SK-N-SH (cell line): ENCODE measurements at regions not wholly inside any gene's neighbourhood (a gene's known extent, or its start where the extent isn't known, plus 50 kb on each side); places are given as distances from the start of the nearest gene placed in this dataset.

Experiments
- CTCF ChIA-PET: fragments of 300-600, 350-600 bp; formaldehyde crosslinking; extraction: SDS; loops from one replicate; lab custom pipeline; 2021; lab: Yijun Ruan, JAX
- POLR2A ChIA-PET: fragments of 350-600 bp; sonication (Branson Sonifier 250); formaldehyde crosslinking; extraction: SDS; loops from one replicate; lab custom pipeline; 2020; ENCODE audit warnings: antibody characterized with exemption, inconsistent platforms; lab: Yijun Ruan, JAX
- DNase-seq: peaks from one replicate; pipeline ENCODE4 v3.0.0; 2012
- H2AFZ ChIP-seq: fragments of 200-600 bp; sonication (generic); 2 replicates; pipeline ENCODE4 v1.8.1; 2016; ENCODE audit warnings: antibody characterized with exemption, mild to moderate bottlenecking, low read depth
- H3F3A ChIP-seq: fragments of 200-600 bp; sonication (generic); replicated peaks from 2 replicates; pipeline ENCODE3; 2016; ENCODE audit warnings: antibody characterized with exemption, mild to moderate bottlenecking; ENCODE audit not compliant: insufficient read depth
- H3K27ac ChIP-seq, 2 experiments: fragments of 200-500 bp in 1 of 2; fragments of 200-600 bp in 1 of 2; sonication (Bioruptor generic) in 1 of 2; sonication (generic), shearing (Covaris generic) in 1 of 2; 2 replicates each; pipeline versions ENCODE4 v1.5.1 to v1.6.1; 2014 to 2016; ENCODE audit warnings: low read depth in 2 of 2, inconsistent platforms in 1 of 2, low read length in 1 of 2, mild to moderate bottlenecking in 1 of 2, mixed read lengths in 1 of 2
- H3K27me3 ChIP-seq: fragments of 200-600 bp; sonication (generic), shearing (Covaris generic); 2 replicates; pipeline ENCODE4 v1.6.1; 2016; ENCODE audit warnings: mixed run types; ENCODE audit not compliant: insufficient read depth
- H3K36me3 ChIP-seq, 2 experiments: fragments of 200-500 bp in 1 of 2; fragments of 200-600 bp in 1 of 2; sonication (Bioruptor generic) in 1 of 2; sonication (generic) in 1 of 2; replicated peaks in 1 of 2; 2 replicates each; pipeline versions ENCODE3 to v1.5.1; 2014 to 2016; ENCODE audit warnings: low read length in 1 of 2, mild to moderate bottlenecking in 1 of 2; ENCODE audit not compliant: insufficient read depth in 2 of 2, control insufficient read depth in 1 of 2
- H3K4me1 ChIP-seq, 2 experiments: fragments of 200-500 bp in 1 of 2; fragments of 200-600 bp in 1 of 2; sonication (Bioruptor generic) in 1 of 2; sonication (generic), shearing (Covaris generic) in 1 of 2; 2 replicates each; pipeline versions ENCODE4 v1.5.1 to v1.6.1; 2014 to 2016; ENCODE audit warnings: low read depth in 1 of 2, low read length in 1 of 2, mixed run types in 1 of 2; ENCODE audit not compliant: insufficient read depth in 2 of 2, control insufficient read depth in 1 of 2
- H3K4me2 ChIP-seq: fragments of 200-600 bp; sonication (generic), shearing (Covaris generic); 2 replicates; pipeline ENCODE4 v1.6.1; 2017; ENCODE audit warnings: mixed run types
- H3K4me3 ChIP-seq, 2 experiments: fragments of 200-500 bp in 1 of 2; fragments of 200-600 bp in 1 of 2; sonication (Bioruptor generic) in 1 of 2; sonication (generic), shearing (Covaris generic) in 1 of 2; 2 replicates each; pipeline versions ENCODE4 v1.5.1 to v1.8.1; 2014 to 2016; ENCODE audit warnings: low read depth in 2 of 2, inconsistent platforms in 1 of 2, low read length in 1 of 2, mild to moderate bottlenecking in 1 of 2, mixed read lengths in 1 of 2, moderate library complexity in 1 of 2
- H3K79me2 ChIP-seq: fragments of 200-600 bp; sonication (generic); 2 replicates; pipeline ENCODE4 v1.8.1; 2017; ENCODE audit warnings: mild to moderate bottlenecking; ENCODE audit not compliant: insufficient read depth
- H3K9ac ChIP-seq: fragments of 200-600 bp; sonication (generic); 2 replicates; pipeline ENCODE4 v1.6.1; 2017; ENCODE audit warnings: mixed run types
- H3K9me2 ChIP-seq: fragments of 200-600 bp; sonication (generic); 2 replicates; pipeline ENCODE4 v1.6.1; 2017; ENCODE audit warnings: mixed run types
- H3K9me3 ChIP-seq: fragments of 200-600 bp; sonication (generic); 2 replicates; pipeline ENCODE4 v1.6.1; 2017; ENCODE audit warnings: mixed run types, mild to moderate bottlenecking, moderate library complexity
- H4K20me1 ChIP-seq: fragments of 200-600 bp; sonication (generic); 2 replicates; pipeline ENCODE4 v1.6.1; 2017; ENCODE audit warnings: mild to moderate bottlenecking, mixed run types; ENCODE audit not compliant: insufficient read depth
- CHD2 ChIP-seq: fragments of 150-350 bp; IDR thresholded peaks from 2 replicates; pipeline ENCODE4 v1.6.1; 2018; ENCODE audit warnings: low read length; ENCODE audit not compliant: partially characterized antibody
- EZH2phosphoT487 ChIP-seq: fragments of 200-600 bp; sonication (generic); IDR thresholded peaks from 2 replicates; pipeline ENCODE4 v1.6.1; 2017; ENCODE audit warnings: low read depth, mixed run types, mild to moderate bottlenecking, antibody characterized with exemption, moderate library complexity, borderline replicate concordance
- FOXJ3 ChIP-seq: sonication (generic); formaldehyde crosslinking; IDR thresholded peaks from 2 replicates; pipeline ENCODE4 v1.5.1; 2020; ENCODE audit warnings: mild to moderate bottlenecking, missing genetic modification reagents
- FOXM1 ChIP-seq: IDR thresholded peaks from 2 replicates; pipeline ENCODE4 v1.4.0; 2012; ENCODE audit warnings: low read depth, mild to moderate bottlenecking
- GATA2 ChIP-seq: sonication (generic); formaldehyde crosslinking; IDR thresholded peaks from 2 replicates; pipeline ENCODE4 v1.5.0; 2020; ENCODE audit warnings: mild to moderate bottlenecking, missing genetic modification reagents
- IRF3 ChIP-seq: fragments of 150-350 bp; IDR thresholded peaks from 2 replicates; pipeline ENCODE4 v1.6.1; 2016; ENCODE audit warnings: mild to moderate bottlenecking, low read depth, low read length
- MEF2A ChIP-seq: IDR thresholded peaks from 2 replicates; pipeline ENCODE4 v1.4.0; 2012; ENCODE audit warnings: low read depth, borderline replicate concordance
- MXI1 ChIP-seq: IDR thresholded peaks from 2 replicates; pipeline ENCODE4 v1.6.1; 2012; ENCODE audit warnings: mild to moderate bottlenecking, low read depth, low read length, improper control_type of control experiment
- PBX3 ChIP-seq: IDR thresholded peaks from 2 replicates; pipeline ENCODE4; 2012
- RAD21 ChIP-seq: IDR thresholded peaks from 2 replicates; pipeline ENCODE4 v1.6.1; 2012; ENCODE audit warnings: mild to moderate bottlenecking, low read length
- RXRA ChIP-seq: IDR thresholded peaks from 2 replicates; pipeline ENCODE4 v1.4.0; 2012; ENCODE audit warnings: low read depth, mild to moderate bottlenecking, borderline replicate concordance
- TCF12 ChIP-seq: IDR thresholded peaks from 2 replicates; pipeline ENCODE4 v1.4.0; 2012
- TEAD4 ChIP-seq: IDR thresholded peaks from 2 replicates; pipeline ENCODE4 v1.4.0; 2012; ENCODE audit warnings: mild to moderate bottlenecking, borderline replicate concordance; ENCODE audit not compliant: insufficient read depth
- USF1 ChIP-seq: IDR thresholded peaks from 2 replicates; pipeline ENCODE4 v1.4.0; 2012; ENCODE audit warnings: low read depth, borderline replicate concordance
- ZBTB33 ChIP-seq: IDR thresholded peaks from 2 replicates; pipeline ENCODE4 v1.4.0; 2012; ENCODE audit warnings: low read depth, borderline replicate concordance
- WGBS: methylation state at CpG from one replicate; pipeline ENCODE4 v1.1.6; 2017; ENCODE audit warnings: low lambda C conversion rate; 5-methylcytosine and 5-hydroxymethylcytosine counted together

GRCh38 chr9:6144947-6145346 is 70.7 kb upstream of the IL33 start:
- ChIA-PET CTCF (no interaction called here), POLR2A (no interaction called here)
- no peaks in the 10 kb centered on the region for H3K79me2 ChIP-seq
- no peaks in the 10 kb centered on the region for H3K27me3 ChIP-seq
- no peak for DNase-seq
- H3K9ac ChIP-seq, result no peak overlapping the region
- H3K4me2 ChIP-seq, result no peak overlapping the region
- no peaks in the 10 kb centered on the region for H3F3A ChIP-seq
- H3K27ac ChIP-seq, result no peak overlapping the region
- no peaks in the 10 kb centered on the region for H3K36me3 ChIP-seq
- TF ChIP-seq PBX3, result no peak
- TF ChIP-seq FOXM1, result no peak
- no peak for TF ChIP-seq EZH2phosphoT487
- TF ChIP-seq RXRA, result no peak
- no peak for TF ChIP-seq USF1
- no peak for TF ChIP-seq TEAD4
- TF ChIP-seq IRF3, result no peak
- TF ChIP-seq TCF12, result no peak
- no peak for TF ChIP-seq CHD2
- no peak for TF ChIP-seq MEF2A
- TF ChIP-seq RAD21, result no peak
- TF ChIP-seq MXI1, result no peak
- no peak for TF ChIP-seq ZBTB33
- no peak for TF ChIP-seq FOXJ3 (CRISPR knock-in tag)
- no peak for TF ChIP-seq GATA2 (CRISPR knock-in tag)
- H3K9me3 ChIP-seq, result no peaks in the 10 kb centered on the region
- H3K4me3 ChIP-seq, result no peak overlapping the region
- no peaks in the 10 kb centered on the region for H3K9me2 ChIP-seq
- no peak overlapping the region for H2AFZ ChIP-seq
- 47% methylated on average over 1 of the region's 1 CpG for WGBS
- H4K20me1 ChIP-seq, result no peaks in the 10 kb centered on the region
- H3K4me1 ChIP-seq, result no peaks in the 10 kb centered on the region
